ENCODE measurements at regions not wholly inside any gene's neighbourhood (a gene's known extent, or its start where the extent isn't known, plus 50 kb on each side); places are given as distances from the start of the nearest gene placed in this dataset.

- TF ChIP-seq, protein P1, sequence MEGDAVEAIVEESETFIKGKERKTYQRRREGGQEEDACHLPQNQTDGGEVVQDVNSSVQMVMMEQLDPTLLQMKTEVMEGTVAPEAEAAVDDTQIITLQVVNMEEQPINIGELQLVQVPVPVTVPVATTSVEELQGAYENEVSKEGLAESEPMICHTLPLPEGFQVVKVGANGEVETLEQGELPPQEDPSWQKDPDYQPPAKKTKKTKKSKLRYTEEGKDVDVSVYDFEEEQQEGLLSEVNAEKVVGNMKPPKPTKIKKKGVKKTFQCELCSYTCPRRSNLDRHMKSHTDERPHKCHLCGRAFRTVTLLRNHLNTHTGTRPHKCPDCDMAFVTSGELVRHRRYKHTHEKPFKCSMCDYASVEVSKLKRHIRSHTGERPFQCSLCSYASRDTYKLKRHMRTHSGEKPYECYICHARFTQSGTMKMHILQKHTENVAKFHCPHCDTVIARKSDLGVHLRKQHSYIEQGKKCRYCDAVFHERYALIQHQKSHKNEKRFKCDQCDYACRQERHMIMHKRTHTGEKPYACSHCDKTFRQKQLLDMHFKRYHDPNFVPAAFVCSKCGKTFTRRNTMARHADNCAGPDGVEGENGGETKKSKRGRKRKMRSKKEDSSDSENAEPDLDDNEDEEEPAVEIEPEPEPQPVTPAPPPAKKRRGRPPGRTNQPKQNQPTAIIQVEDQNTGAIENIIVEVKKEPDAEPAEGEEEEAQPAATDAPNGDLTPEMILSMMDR (IDR thresholded peaks at IDR 0.05; ENCODE audit: insufficient read depth, low read length, poor library complexity, severe bottlenecking): no peak
- no peak for TF ChIP-seq EZH2phosphoT487 (conservative IDR thresholded peaks at IDR 0.05; ENCODE audit: low read length)
Observed at GRCh38 chr5:155394727-155395126, 381.2 kb downstream of the KIF4B start.
